ENCODE measurements at regions not wholly inside any gene's neighbourhood (a gene's known extent, or its start where the extent isn't known, plus 50 kb on each side); places are given as distances from the start of the nearest gene placed in this dataset.

DNA sequence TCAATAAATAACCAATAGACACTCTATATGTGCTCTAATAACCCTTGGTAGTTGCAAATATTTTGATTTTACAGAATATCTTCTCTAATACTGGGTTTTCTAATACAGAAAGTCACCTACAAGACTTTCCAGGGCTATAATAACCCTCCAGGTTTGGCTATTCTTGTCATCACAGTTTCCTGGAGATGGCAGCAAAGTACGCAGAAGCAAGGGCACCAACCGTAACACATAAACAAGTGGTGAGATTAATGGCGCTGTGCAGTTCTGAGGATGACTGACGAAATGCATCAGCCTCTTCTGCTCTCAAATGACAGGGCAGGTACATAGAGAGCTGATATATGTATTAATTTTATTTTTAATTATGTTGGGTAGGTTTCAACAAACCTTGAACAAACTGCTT, 122.4 kb downstream of the C4orf33 start:
- no peak for TF ChIP-seq POLR2A (IDR thresholded peaks at IDR 0.05)
- TF ChIP-seq, protein P1, sequence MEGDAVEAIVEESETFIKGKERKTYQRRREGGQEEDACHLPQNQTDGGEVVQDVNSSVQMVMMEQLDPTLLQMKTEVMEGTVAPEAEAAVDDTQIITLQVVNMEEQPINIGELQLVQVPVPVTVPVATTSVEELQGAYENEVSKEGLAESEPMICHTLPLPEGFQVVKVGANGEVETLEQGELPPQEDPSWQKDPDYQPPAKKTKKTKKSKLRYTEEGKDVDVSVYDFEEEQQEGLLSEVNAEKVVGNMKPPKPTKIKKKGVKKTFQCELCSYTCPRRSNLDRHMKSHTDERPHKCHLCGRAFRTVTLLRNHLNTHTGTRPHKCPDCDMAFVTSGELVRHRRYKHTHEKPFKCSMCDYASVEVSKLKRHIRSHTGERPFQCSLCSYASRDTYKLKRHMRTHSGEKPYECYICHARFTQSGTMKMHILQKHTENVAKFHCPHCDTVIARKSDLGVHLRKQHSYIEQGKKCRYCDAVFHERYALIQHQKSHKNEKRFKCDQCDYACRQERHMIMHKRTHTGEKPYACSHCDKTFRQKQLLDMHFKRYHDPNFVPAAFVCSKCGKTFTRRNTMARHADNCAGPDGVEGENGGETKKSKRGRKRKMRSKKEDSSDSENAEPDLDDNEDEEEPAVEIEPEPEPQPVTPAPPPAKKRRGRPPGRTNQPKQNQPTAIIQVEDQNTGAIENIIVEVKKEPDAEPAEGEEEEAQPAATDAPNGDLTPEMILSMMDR (IDR thresholded peaks at IDR 0.05): peak; percentile 48 to 61 (median 56)

All from right lobe of liver (tissue), 4 donors.